ENCODE measurements at regions not wholly inside any gene's neighbourhood (a gene's known extent, or its start where the extent isn't known, plus 50 kb on each side); places are given as distances from the start of the nearest gene placed in this dataset.

GRCh38 chr7:47150497-47151260, 431.2 kb downstream of the TNS3 start:
- TF ChIP-seq CTCF (conservative IDR thresholded peaks at IDR 0.05), result no peak
- Mint-ChIP-seq H3K4me1 (ENCODE audit: unreplicated experiment) (peaks cover 23% of the 10 kb centered on the region), H3K4me3 (no peak overlapping the region), H3K36me3 (no peaks in the 10 kb centered on the region), H3K9me3 (peaks cover 3% of the 10 kb centered on the region), H3K27me3 (no peaks in the 10 kb centered on the region), H3K27ac (no peak overlapping the region)
- DNase-seq (ENCODE audit: extremely low spot score, unreplicated experiment), result no peak

GRCh38 chr7:47149971-47150370, 431.9 kb downstream of the TNS3 start:
- Mint-ChIP-seq H3K9me3 (peaks cover 3% of the 10 kb centered on the region), H3K36me3 (no peaks in the 10 kb centered on the region), H3K27me3 (no peaks in the 10 kb centered on the region), H3K4me3 (no peak overlapping the region), H3K4me1 (ENCODE audit: unreplicated experiment) (peaks cover 23% of the 10 kb centered on the region), H3K27ac (no peak overlapping the region)
- no peak for DNase-seq (ENCODE audit: extremely low spot score, unreplicated experiment)
- no peak for TF ChIP-seq CTCF (conservative IDR thresholded peaks at IDR 0.05)

- Mint-ChIP-seq H3K4me3 (no peak overlapping the region), H3K4me1 (ENCODE audit: unreplicated experiment) (peaks cover 23% of the 10 kb centered on the region), H3K27ac (no peak overlapping the region), H3K9me3 (peaks cover 3% of the 10 kb centered on the region), H3K27me3 (no peaks in the 10 kb centered on the region), H3K36me3 (no peaks in the 10 kb centered on the region)
- DNase-seq (ENCODE audit: extremely low spot score, unreplicated experiment), result no peak
- TF ChIP-seq CTCF (conservative IDR thresholded peaks at IDR 0.05), result no peak
Measured at GRCh38 chr7:47149208-47149839, 432.6 kb downstream of the TNS3 start.

GRCh38 chr7:47148536-47149207, 433.2 kb downstream of the TNS3 start:
- H3K36me3 Mint-ChIP-seq, result no peaks in the 10 kb centered on the region
- H3K27me3 Mint-ChIP-seq, result no peaks in the 10 kb centered on the region
- peaks cover 17% of the 10 kb centered on the region for H3K4me1 Mint-ChIP-seq (ENCODE audit: unreplicated experiment)
- no peak overlapping the region for H3K27ac Mint-ChIP-seq
- no peak overlapping the region for H3K4me3 Mint-ChIP-seq
- peaks cover 3% of the 10 kb centered on the region for H3K9me3 Mint-ChIP-seq
- no peak for DNase-seq (ENCODE audit: extremely low spot score, unreplicated experiment)
- TF ChIP-seq CTCF (conservative IDR thresholded peaks at IDR 0.05), result no peak

GRCh38 chr7:47147213-47147631, 434.7 kb downstream of the TNS3 start:
- H3K36me3 Mint-ChIP-seq, result no peaks in the 10 kb centered on the region
- no peak for DNase-seq (ENCODE audit: extremely low spot score, unreplicated experiment)

More at GRCh38 chr7:47147213-47147631, 434.7 kb downstream of the TNS3 start:
- Mint-ChIP-seq H3K27me3 (no peaks in the 10 kb centered on the region), H3K27ac (no peak overlapping the region), H3K4me3 (no peak overlapping the region), H3K9me3 (peaks cover 3% of the 10 kb centered on the region), H3K4me1 (ENCODE audit: unreplicated experiment) (peaks cover 9% of the 10 kb centered on the region)
- TF ChIP-seq CTCF (conservative IDR thresholded peaks at IDR 0.05), result no peak
